HG03520 (cell line): ENCODE measurements at regions not wholly inside any gene's neighbourhood (a gene's known extent, or its start where the extent isn't known, plus 50 kb on each side); places are given as distances from the start of the nearest gene placed in this dataset.
"Not testable (repeated sequence)": the region's sequence is repeated elsewhere in the genome, so short reads cannot be mapped to it uniquely, and the experiment has no call there.

Source experiments
- ATAC-seq: cut with Tn5 transposase; IDR thresholded peaks from one replicate; pipeline ENCODE4 v1.9.1; 2021; ENCODE audit warnings: mild to moderate bottlenecking, moderate library complexity; ENCODE audit not compliant: unreplicated experiment

DNA sequence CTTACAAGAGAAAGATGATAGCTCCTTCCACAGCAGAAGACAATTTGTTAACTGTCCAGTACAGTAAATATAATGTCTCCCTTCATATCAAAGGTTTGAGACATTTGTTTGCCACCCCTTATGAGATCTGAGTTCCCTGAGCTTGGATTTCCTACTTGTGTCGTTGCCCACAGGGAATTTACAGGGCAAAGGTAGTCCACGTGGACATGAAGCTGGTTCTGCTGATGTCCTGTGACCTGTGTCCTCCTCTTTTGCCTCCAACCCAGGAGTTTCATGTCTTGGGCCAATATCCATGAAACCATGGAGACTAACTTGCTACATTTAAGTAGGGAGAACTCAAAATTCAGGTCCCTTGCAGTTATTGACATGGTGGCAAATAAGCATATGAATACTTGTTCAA, 172.2 kb upstream of the KCTD7 start:
- not testable (repeated sequence) for ATAC-seq

DNA sequence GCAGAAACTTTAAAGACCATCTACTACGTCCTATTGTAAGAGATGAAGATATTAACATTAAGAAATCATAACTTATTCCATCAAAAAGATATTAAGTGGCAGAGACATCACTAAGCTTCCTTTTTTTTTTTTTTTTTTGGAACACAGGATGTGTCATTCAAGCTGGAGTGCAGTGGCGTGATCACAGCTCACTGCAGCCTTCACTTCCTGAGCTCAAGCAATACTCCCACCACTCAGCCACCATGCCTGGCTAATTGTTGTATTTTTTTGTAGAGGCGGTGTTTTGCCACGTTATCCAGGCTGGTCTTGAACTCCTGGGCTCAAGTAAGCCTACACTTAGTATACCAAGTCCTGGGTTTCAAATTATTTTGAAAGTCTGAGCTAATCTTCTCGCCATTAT, 169.7 kb upstream of the KCTD7 start:
- not testable (repeated sequence) for ATAC-seq

DNA sequence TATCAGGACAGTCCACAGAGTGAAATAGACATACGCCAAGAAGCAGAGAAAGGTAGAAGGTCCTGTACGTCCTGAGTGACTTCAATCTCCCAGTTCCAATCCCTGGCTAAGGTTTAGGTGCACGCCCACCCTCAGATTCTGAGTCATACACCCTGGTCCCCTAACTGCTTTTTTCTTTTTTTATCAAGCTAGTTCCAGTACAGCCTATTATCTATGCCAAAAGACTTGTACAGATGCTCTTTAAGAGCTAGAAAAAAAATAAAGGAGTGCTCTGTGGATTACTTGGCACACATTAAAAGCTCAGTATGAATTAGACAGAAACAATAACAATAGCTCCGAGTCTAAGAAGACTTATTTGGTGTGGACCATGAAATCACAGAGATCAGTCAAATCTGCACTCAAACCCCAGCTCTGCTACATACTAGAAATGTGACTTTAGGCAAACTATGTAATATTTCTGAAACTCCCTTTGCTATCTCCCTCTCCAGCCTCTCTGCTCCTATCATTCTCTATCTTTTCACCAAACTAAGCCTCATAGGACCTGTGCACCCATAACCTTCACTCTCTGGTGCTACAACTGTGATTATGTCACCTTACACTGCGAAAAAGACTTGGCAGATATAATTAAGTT, 168.8 kb upstream of the KCTD7 start:
- not testable (repeated sequence) for ATAC-seq

DNA sequence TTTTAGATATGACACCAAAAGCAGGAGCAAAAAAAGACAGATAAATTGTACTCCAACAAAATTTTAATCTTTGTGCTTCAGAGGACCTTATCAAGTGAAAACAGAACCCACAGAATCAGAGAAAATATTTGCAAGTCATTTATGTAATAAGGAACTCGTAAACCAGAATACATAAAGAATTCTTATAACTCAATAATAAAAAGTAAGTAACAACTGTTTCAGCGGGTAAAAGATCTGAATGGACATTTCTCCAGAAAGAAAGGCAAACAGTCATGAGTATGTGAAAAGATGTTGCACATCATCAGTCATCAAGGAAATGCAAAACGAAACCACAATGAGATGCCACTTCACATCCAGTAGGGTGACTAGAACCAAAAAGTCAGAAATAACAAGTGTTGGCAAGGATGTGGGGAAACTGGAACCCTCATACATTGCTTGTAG, 167.7 kb upstream of the KCTD7 start:
- ATAC-seq = no peak

DNA sequence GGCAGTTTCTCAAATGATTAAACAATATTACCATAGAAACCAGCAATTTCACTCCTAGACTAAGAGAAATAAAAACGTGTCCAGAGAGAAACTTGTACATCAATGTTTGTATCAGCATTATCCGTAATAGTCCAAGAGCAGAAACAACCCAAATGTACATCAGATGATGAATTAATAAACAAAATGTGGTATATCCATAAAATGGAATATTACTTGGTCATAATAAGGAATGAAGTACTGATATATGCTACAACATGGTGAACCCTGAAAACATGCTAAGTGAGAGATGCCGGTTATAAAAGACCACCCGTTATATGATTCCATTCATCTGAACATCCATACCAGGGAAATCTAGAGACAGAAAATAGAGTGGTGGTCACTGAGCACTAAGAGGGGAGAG, 167.3 kb upstream of the KCTD7 start:
- not testable (repeated sequence) for ATAC-seq

GRCh38 chr7:66462831-66463230, 165.8 kb upstream of the KCTD7 start:
- ATAC-seq = not testable (repeated sequence)

GRCh38 chr7:66464059-66464458, 164.6 kb upstream of the KCTD7 start:
- ATAC-seq = no peak

GRCh38 chr7:66466081-66466600, 162.5 kb upstream of the KCTD7 start:
- ATAC-seq = no peak

DNA sequence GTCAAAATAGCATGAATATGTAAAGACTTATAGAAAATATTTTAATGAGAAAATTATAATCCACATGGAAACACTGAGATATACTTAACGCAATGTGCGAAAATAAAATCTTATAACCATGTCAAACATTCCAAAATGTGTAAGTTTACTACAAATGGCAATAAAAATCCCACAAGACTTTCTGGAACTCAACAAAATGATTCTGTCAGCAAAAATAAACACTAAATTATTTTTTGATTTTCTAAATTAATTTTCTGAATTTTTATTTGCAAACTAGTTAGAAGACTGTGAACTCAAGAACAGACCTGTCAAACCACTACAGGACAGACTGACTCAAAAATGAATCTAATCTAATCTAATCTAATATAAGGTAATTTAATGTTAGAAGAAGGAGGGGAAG, 160.8 kb upstream of the KCTD7 start:
- no peak for ATAC-seq

DNA sequence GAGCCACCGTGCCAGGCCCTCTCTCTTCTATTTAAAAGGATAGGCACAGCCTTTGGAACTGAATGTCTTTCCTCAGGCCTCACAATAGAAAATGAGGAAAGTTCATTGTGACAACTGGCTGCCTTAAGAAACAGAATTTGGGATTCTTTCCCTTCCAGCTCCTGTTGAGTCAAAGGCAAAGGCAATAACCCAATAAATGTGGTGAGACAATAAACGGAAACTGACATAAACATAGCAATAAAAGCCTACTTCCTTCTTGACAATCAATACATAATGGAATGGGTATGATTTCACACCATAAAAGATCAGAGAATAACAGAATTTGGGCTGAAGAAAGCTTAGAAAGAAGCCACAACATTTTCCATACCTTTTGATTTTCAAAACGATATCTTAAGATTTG, 155.6 kb upstream of the KCTD7 start:
- not testable (repeated sequence) for ATAC-seq

DNA sequence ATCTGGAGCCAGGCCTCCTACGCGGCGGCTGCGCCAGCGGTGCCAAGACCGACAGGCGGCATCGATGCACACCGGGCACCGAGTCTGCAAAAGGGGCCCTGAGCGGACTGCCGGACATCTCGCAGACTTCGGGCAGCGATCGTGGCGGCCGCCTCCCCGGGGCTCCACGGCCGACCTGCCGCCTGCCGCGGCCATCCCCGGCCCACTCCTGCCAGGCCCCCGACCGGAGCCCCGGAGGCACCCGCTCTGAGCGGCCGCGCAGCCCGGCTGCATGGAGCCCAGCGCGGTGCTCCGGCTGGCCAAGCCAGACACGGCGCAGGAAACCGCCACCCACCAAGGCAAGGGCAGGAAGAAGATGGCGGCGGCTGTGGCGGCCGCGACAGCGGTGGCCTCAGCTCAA, 154.2 kb upstream of the KCTD7 start:
- no peak for ATAC-seq

DNA sequence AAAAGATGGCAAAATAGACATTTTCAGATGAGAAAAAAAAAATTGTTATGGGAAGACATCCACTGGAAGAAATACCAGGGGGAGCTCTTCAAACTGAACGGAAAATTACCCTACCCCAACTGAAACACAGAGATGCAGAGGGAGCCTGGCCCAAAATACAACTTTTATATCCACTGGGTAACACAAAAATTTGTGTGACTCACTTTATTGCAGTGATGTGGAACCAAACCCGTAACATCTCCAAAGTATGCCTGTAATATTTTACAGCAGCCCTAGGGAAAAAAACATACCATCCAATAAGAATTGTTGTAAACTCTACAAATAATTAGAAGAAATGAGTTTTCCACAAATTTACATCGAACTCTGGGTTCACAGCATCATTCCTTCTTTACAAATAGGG, 152.6 kb upstream of the KCTD7 start:
- not testable (repeated sequence) for ATAC-seq

GRCh38 chr7:66477822-66478397, 150.8 kb upstream of the KCTD7 start:
- not testable (repeated sequence) for ATAC-seq

DNA sequence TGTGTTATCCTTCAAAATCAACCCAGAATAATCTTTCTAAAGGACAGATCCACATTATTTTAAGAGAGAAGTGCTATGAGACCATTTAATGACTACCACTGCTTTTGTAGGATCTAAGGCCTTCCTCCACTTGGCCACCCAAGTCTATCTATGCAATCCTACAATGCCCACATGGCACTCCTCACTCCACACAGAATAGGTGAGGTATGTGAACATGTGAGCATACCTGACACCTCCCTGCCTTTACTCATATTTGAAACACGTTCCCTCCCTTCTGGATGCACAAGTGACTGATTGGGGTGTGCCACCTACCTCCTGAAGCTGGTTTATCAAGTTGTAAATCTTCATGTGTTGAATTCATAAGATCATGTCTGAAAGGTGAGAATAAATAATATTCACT, 147.5 kb upstream of the KCTD7 start:
- not testable (repeated sequence) for ATAC-seq

DNA sequence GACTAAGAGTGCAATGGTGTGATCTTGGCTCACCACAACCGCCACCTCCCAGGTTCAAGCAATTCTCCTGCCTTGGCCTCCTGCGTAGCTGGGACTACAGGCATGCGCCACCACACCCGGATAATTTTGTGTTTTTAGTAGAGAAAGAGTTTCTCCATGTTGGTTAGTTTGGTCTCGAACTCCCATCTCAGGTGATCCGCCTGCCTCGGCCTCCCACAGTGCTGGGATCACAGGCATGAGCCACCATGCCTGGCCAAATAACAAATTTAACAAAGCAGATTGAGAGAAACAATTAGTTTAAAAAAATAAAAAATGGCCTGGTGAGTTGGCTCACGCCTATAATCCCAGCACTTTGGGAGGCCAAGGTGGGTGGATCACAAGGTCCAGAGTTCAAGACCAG, 139.6 kb upstream of the KCTD7 start:
- not testable (repeated sequence) for ATAC-seq

DNA sequence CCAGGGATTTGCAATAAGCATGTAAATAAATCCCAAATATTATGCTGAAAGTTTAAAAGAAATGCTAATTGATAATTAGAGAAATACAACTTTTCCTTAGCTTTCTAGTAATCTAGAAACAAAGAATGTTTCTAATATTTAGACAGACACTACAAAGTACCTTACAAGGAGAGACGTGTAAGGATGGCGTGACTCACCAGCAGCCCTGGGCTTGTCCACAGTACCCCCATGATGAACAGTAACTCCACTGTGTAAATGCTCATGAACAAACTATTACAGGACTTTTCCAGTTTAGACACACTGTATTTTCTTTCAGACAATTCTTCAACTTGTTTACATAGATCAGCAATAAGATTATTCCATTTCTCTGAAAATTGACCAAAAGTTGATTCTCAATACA, 138.9 kb upstream of the KCTD7 start:
- not testable (repeated sequence) for ATAC-seq

- not testable (repeated sequence) for ATAC-seq
These were observed 137.7 kb upstream of the KCTD7 start for GRCh38 chr7:66490979-66491378.

DNA sequence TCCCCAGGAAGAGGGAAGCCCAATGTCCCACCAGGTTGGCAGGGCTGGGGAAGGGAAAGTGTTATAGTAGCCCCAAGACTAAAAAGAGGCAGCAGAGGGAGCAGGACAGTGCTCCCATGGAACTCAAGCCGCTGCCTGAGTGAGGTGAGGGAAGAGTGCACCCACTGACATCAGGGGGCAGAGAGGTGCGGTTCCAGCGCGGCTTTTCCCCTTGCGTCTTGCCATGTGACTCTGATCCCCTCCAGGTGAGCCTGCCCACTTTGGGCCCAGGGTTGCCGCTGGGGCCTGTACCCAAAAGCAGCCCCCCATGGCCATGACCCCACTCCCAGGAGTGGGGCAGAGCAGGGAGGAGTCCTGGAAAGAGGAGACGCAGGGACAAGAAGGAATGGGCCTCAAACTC, 136.3 kb upstream of the KCTD7 start:
- not testable (repeated sequence) for ATAC-seq

- peak; percentile 97 for ATAC-seq
These were observed 135.2 kb upstream of the KCTD7 start for GRCh38 chr7:66493235-66494205.

DNA sequence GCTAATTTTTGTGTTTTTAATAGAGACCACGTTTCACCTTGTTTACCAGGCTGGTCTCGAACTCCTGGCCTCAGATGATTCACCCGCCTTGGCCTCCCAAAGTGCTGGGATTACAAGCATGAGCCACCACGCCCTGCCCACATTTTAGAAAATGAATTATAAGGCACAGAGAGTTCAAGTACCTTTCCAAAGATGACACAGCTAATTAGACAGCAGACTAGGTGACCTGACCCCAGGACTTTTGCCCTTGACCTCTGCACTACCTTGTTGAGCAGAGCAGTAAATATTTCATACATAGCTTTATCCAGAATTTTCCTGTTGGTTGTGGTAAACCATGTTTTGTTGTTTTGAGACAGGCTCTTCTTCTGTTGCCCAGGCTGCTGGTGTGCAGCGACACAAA, 131.3 kb upstream of the KCTD7 start:
- no peak for ATAC-seq

- ATAC-seq = no peak
These were observed 128.6 kb upstream of the KCTD7 start for GRCh38 chr7:66500087-66500486.
